B cell (primary cell): ENCODE measurements at regions not wholly inside any gene's neighbourhood (a gene's known extent, or its start where the extent isn't known, plus 50 kb on each side); places are given as distances from the start of the nearest gene placed in this dataset.

ENCODE experiments used
- CTCF ChIP-seq: fragments of 200-600 bp; IDR thresholded peaks from one replicate; pipeline ENCODE4 v1.8.0; 2022; ENCODE audit warnings: antibody characterized with exemption, mild to moderate bottlenecking
- EZH2 ChIP-seq: IDR thresholded peaks from 2 replicates; pipeline ENCODE4 v1.6.1; 2012; ENCODE audit warnings: borderline replicate concordance, low read depth, mild to moderate bottlenecking, moderate library complexity, low read length; ENCODE audit not compliant: insufficient read depth, poor library complexity, severe bottlenecking

- TF ChIP-seq CTCF (no peak), EZH2 (no peak)
Observed at GRCh38 chr3:168552251-168552650, 456.5 kb upstream of the GOLIM4 start.
